Mesenteric fat pad (tissue), 1 donor: ENCODE measurements at regions not wholly inside any gene's neighbourhood (a gene's known extent, or its start where the extent isn't known, plus 50 kb on each side); places are given as distances from the start of the nearest gene placed in this dataset.

Source experiments
- DNase-seq: peaks from one replicate; pipeline ENCODE4 v3.0.0-alpha.2; 2020; ENCODE audit warnings: low spot score
- donor health status: DM: yes; HTN: yes; CAD: no.

DNA sequence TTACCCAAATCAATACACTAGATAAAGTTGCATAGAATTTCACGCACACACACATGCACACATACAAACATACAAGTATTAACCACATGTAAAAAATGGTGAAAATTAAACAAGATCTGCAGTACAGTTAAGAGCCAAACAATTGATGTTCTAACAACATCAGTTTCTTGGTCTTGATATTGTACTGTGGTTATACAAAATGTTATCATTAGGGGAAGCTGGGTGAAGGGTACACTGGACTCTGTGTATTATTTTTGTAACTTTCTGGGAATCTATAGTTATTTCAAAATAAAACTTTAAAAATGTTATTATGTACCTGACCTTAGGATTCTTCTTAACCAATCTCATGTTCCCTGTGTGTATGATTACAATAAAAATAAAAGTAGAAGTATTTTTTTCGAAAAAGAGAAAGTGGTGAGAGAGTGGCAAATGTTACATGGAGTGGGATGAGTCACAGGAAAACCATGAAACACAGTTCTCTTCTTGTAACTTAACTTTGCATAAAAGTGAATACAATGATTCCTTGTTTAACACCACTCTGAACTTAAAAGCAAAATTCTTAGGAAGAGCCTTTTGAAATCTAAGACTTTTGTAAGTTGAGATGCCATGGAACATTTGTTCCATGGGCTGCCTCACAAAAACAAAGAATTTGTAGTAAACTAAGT lies 101.6 kb upstream of the RUNX1 start:
- DNase-seq = no peak

- no peak for DNase-seq
These were observed 100.6 kb upstream of the RUNX1 start for GRCh38 chr21:35149698-35150097.

- no peak for DNase-seq
These were observed 98.3 kb upstream of the RUNX1 start for GRCh38 chr21:35147439-35147838.

DNA sequence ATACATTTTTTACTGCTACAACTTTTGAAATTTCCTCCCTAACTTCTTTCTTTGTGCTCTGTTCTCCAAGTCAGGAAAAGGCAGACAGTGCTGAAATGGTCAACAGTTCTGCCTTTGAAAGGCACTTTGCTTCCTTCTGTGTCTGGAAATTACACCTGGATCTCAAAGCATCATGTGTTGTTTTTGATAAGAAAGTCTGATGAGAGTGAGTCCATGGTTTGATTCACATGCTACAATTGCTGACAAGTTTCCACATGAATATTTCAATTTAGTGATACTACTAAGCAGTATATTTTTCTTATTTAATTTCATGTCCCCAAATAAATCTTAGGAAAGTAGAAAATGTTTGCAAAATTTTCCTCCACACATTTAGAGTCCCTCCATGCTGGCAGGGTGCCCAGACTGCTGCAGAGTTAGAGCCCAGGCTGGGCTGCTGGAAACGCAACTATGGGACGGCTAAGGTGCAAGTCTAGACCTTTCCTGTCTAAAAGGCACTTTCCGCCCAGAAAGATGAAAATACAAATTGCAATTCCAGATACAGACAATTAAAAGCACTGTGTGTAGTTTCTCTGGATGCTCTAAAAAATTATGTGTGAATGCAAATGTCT lies 96.6 kb upstream of the RUNX1 start:
- DNase-seq = no peak

- DNase-seq = no peak
These were observed 95.9 kb upstream of the RUNX1 start for GRCh38 chr21:35144978-35145377.

GRCh38 chr21:35142036-35142815 lies 93.1 kb upstream of the RUNX1 start:
- no peak for DNase-seq

- DNase-seq = no peak
These were observed 90.2 kb upstream of the RUNX1 start for GRCh38 chr21:35139382-35139715.

- no peak for DNase-seq
These were observed 89.7 kb upstream of the RUNX1 start for GRCh38 chr21:35138665-35139381.

DNA sequence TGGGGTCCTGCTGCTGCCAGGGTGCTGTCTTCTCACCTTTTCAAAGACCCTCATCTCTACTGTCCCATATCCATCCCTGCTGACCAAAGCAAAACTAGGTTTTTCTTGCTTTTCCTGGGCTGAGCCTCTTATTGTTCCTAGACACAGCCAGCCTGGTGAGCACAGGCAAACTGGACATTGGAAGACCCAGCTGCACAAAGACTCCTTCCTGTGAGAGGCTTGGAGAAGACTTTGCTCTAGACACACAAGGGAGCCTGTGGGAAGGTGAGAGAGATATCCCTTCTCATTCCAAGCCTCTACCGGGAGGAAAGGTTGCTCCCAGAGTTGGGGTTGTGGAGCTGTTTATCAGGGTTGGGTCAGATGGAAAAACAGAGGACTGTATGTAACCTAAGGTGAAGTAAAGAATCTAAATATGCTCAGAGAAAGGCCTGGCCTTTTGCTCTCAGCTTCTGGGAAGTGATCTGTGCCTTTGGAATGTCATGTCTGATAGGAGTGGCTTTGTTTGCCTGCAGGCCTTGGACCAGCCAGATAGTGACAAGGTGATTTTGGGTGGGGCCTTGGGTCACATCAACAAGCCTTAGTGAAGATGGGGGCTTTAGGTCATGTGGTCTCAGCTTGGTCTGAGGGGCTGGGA lies 87.6 kb upstream of the RUNX1 start:
- no peak for DNase-seq

- no peak for DNase-seq
These were observed 87.0 kb upstream of the RUNX1 start for GRCh38 chr21:35136106-35136505.

DNA sequence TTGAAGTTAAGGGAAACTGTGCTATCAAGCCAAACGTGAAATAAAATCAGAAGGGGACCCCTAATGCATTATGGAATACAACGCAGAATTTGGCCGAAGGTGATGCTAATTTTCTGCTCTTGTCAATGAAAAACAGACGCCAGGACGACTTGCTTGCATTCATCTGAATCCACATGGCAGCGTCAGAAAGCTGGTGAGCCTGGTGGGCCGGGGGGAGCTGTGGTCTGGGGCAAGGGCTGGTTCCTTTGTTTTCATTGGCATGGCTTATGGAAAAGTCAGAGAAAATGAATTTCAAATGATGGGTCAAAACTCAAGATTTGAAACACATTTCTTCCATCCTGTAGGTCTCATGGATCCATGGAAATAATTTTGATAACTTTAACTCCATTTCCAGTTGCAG lies 86.4 kb upstream of the RUNX1 start:
- no peak for DNase-seq

DNA sequence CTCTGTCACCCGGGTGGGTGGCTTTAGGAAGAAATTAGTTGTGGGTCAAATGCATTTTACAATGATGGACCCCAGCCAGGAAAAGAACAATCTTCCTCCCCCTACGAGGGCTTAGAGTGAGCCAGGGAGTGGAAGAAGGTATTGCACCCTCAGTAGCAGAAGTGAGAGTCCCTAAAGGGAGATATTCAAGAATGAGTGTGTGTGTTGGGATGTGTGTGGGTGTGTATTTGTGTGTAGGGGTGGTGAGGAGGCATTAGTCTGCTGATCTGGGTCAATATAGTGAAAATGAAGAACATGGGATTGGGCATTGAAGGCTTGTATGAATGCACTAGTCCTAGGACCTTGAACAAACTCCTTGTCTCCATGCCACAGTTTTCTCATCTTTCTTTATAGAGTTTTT lies 85.2 kb upstream of the RUNX1 start:
- no peak for DNase-seq

GRCh38 chr21:35128536-35128935 lies 79.4 kb upstream of the RUNX1 start:
- DNase-seq = no peak

DNA sequence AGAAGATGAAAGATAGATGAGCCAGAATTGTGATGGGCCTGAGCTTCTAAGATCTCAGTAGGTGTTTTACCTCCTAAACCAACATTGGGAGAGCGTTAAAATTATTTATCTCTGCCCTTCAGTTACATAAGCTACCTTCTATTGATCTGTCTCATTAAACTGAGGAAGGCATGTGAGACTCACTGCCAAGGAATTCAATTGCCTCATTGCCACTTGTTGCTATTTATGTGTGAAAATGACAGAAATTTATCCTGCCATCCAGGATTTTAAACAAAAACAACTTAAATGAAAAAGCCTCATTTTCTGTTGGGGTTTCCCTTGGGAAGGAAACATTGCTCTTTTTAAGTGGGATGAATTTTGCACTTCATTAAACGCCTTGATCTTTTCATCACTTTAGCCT lies 78.7 kb upstream of the RUNX1 start:
- DNase-seq = no peak

DNA sequence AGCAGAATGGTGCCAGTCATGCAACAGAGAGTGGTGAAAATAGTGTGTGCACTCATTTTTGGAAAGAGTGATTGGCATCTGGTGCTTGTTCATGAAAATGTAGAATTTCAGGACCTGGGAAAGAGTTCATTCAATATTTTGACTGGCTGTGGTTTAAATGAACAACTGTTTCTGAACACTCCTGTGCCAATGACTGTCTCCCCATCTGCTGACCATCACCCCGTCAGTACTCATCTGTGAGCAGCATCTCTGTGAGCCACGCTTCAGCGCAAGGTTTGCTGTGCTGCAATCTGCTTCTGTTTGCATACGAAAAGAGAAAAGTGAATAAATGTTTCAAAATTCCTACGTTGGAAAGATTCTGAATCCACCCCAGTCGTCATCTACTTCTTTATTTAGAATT lies 77.9 kb upstream of the RUNX1 start:
- no peak for DNase-seq

DNA sequence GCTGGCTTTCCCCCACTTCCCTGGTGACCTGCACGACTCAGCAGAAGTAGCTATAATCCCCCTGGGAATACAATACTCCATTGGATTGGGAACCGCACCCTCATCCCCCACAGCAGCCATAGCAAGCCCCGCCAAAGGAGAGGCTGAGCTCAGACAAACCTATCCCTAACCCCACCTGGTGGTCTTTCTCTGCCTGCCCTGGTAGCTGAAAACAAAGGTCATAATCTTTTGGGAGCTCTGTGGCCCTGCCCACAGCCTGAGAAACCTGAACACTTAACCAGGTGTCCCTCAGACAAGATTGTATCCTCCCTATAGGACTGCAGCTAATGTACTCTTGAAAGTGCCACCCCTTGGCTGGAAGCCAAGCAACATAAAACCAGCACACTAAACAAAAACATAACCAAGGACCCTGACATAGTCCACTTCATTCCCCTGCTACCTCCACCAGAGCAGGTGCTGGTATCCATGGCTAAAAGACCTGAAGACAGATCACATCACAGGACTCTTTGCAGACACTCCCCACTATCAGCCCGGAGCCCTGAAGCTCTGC lies 71.6 kb upstream of the RUNX1 start:
- no peak for DNase-seq

DNA sequence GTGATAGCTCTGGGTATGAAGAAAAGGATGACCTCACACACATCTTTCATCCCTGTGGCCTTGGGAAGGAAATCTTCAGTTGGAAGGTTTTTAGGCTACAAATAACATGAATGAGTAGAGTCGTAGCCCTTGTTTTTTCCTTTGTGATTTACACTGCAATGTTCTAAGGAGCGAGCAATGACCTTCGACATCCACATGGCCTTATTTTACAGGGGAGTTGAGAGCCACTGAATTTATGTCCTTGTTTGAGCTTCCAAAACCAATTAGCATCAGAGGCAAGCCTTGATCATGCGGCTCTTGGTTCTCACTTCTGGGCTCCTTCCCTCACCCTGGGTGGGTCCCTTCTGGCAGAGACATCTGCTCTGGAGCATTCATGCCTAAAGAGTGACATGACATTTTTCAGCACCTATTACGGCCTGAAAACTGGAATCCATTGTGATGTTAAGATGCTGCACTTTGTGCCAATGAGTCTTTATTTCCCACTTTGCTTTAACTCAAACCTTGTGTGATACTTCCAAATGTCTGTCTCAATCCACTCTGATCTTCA lies 70.5 kb upstream of the RUNX1 start:
- DNase-seq = no peak

- DNase-seq = no peak
These were observed 67.7 kb upstream of the RUNX1 start for GRCh38 chr21:35116777-35117176.

DNA sequence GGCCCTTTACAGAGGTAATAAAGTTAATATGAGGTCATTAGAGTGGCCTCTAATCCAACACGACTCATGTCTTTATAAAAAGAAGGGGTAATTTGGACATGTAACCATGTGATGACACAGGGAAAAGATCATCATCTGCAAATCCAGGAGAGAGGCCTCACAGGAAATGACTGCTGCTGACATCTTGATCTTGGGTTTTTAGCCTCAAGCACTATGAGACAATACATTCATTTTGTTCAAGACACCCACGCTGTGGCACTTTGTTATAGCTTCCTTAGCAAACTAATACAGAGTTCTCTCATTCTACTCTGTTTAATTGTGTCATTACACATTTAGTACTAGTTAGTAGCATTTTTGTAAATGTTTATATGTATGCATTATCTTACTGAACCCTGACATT lies 64.0 kb upstream of the RUNX1 start:
- DNase-seq = no peak

- DNase-seq = no peak
These were observed 62.3 kb upstream of the RUNX1 start for GRCh38 chr21:35111321-35111930.

DNA sequence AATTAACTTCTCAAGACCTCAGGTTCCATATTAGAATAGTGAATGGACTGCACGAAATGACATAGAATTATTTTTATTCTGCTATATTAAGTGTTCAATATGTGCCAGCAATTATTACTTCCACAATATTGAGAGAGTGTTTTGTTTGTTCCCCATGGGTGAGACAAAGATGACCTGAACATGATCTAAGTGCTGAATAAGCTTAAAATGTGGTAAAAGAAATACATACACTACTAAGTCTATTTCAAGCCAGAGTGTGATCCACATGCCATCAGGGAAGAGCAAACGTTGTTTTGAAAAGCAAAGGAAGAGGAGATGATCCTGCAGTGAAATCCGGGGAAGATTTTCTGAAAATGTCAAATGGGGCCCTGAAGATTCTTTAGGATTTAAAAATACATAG lies 59.8 kb upstream of the RUNX1 start:
- DNase-seq = no peak
